NCI-H2196 (cell line): ENCODE measurements at regions not wholly inside any gene's neighbourhood (a gene's known extent, or its start where the extent isn't known, plus 50 kb on each side); places are given as distances from the start of the nearest gene placed in this dataset.

ENCODE experiments used
- DNase-seq: peaks from one replicate; lab custom pipeline; 2025; ENCODE audit not compliant: unreplicated experiment; lab: John Stamatoyannopoulos, UW

DNA sequence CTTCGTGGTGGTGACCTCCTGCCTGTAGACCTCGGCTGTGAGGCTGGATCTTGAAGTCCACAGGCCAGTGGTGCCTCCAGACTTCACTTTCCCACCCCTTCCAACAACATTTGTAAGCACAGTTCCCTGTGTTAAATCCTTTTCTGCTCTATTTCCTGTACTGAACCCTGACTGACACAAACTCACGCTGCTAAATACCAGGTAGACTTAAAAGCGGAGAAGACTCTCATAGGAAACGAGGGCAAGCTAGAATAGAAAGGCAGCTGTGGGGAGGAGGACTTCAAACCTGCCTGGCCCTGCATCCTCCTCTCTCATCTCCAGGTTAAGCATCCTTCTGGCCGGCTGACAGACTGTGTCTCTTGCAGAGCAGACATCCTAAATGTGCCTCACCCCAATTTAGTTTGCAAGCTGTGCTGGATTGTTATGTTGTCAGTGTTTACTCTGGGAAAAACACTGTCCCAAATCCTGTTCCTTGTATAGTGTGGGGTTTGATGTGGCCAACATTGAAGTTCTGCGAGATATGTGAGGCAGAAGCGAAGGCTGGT, 58.5 kb upstream of the LARS2 start:
- no peak for DNase-seq

- DNase-seq, result no peak
Observed at GRCh38 chr3:45330510-45331295, 57.7 kb upstream of the LARS2 start.

DNA sequence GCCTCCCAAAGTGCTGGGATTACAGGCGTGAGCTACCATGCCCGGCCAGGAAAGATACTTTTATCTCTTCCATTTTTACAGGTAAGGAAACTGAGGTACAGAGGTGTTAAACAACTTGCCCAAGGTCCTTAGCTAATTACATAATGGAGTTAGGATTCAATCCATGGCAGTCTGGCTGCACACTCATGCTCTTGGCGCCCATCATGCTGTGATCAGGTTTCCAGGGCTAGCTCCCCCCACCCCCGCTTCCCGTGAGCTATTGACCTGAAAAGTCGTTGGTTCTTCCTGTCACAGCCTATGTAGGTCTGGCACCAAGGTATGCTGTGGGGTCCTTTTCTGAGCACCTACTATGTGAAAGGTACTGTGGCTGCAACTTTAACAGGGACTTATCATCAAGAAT, 55.9 kb upstream of the LARS2 start:
- DNase-seq, result no peak

DNA sequence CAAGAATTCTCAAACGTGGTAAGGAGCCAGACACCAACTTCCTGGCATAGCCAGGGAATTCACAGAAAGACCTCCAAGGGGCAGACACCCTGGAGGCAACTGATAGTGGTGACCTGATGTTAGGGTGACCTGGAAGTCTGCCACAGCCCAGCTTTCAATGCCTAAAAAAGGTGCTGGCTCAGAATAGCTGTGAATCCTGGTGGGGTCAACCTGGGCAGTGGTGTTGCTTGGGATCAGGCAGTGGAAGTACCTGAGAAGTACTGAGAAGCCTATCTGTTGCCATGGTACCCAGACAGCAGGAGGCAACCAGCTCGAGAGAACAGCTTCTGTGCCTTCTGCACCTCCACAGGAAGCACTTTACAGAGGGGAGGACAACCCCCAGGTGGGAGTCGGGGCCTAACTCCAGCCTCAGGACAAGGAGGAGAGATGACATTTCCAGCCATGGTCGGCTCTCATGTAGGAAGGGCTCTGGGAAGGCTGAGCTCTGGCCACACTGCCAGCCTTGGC, 55.4 kb upstream of the LARS2 start:
- no peak for DNase-seq

GRCh38 chr3:45333549-45333948, 54.8 kb upstream of the LARS2 start:
- no peak for DNase-seq

DNA sequence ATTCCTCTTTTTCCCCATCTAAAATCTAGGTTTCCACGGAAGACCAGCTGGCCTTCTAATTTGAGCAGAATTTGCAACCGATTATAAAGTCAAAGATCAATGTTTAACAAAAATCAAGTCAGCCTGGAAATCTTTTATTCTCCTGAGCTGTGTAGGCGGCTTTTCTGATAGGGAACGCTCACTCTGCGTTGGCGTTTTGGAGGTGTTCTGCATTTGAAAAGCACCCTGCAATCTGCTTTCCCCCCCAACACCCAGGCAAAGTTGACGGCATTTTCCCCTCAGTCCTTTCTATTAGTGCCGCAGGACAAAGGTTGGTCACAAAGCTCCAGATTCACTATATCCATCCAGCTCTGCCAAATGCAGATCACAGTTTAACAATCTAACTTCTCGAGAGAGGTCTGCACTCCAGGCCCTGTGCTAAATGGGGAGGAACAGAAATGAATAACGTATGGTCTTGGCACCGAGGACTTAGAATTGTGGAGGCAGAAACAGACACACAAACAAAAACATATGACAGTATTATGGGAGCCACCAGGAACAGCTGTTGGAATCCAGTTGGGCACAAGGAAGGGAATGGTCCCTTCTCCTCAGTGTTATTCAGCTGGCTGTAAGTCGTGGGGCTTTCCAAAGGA, 50.4 kb upstream of the LARS2 start:
- no peak for DNase-seq
